GM18507 (cell line): ENCODE measurements at regions not wholly inside any gene's neighbourhood (a gene's known extent, or its start where the extent isn't known, plus 50 kb on each side); places are given as distances from the start of the nearest gene placed in this dataset.

Experiments used
- DNase-seq: peaks from one replicate; pipeline ENCODE4 v3.0.0; 2011; ENCODE audit warnings: low read depth; ENCODE audit not compliant: insufficient read length; ENCODE audit errors: extremely low spot score
- FAIRE-seq: peaks from 2 replicates; lab custom pipeline; 2011; peaks lifted over from hg19 to GRCh38; lab: Jason Lieb, UNC

GRCh38 chr2:206368484-206368883 is 74.8 kb upstream of the ADAM23 start:
- FAIRE-seq (no peak), DNase-seq (no peak)

- DNase-seq: no peak
- FAIRE-seq: no peak
These were observed 74.3 kb upstream of the ADAM23 start for GRCh38 chr2:206368933-206369569.

- FAIRE-seq (no peak), DNase-seq (no peak)
These were observed 67.4 kb upstream of the ADAM23 start for GRCh38 chr2:206375956-206376355.

- no peak for DNase-seq
- FAIRE-seq: no peak
These were observed 64.5 kb upstream of the ADAM23 start for GRCh38 chr2:206378835-206379234.

- FAIRE-seq (no peak), DNase-seq (no peak)
These were observed 64.1 kb upstream of the ADAM23 start for GRCh38 chr2:206379266-206379665.

GRCh38 chr2:206379886-206380285 is 63.4 kb upstream of the ADAM23 start:
- FAIRE-seq (no peak), DNase-seq (no peak)

- no peak for FAIRE-seq
- no peak for DNase-seq
These were observed 61.5 kb upstream of the ADAM23 start for GRCh38 chr2:206381881-206382280.

- no peak for FAIRE-seq
- DNase-seq: no peak
These were observed 59.7 kb upstream of the ADAM23 start for GRCh38 chr2:206383669-206384068.

- FAIRE-seq (no peak), DNase-seq (no peak)
These were observed 55.5 kb upstream of the ADAM23 start for GRCh38 chr2:206387808-206388207.

- FAIRE-seq (no peak), DNase-seq (no peak)
These were observed 54.6 kb upstream of the ADAM23 start for GRCh38 chr2:206388698-206389097.

GRCh38 chr2:206389164-206389563 is 54.2 kb upstream of the ADAM23 start:
- no peak for DNase-seq
- FAIRE-seq: no peak

- DNase-seq (no peak), FAIRE-seq (no peak)
These were observed 53.2 kb upstream of the ADAM23 start for GRCh38 chr2:206390181-206390580.

- DNase-seq (peak; percentile 30), FAIRE-seq (peak; percentile 85)
These were observed 51.2 kb upstream of the ADAM23 start for GRCh38 chr2:206392118-206392517.
